ENCODE measurements at regions not wholly inside any gene's neighbourhood (a gene's known extent, or its start where the extent isn't known, plus 50 kb on each side); places are given as distances from the start of the nearest gene placed in this dataset.
A peak's percentile ranks its signal among the peaks of the same experiment; 100 is the strongest.

GRCh38 chr3:176447369-176447768 lies 749.9 kb downstream of the TBL1XR1 start:
- H3K9me3 ChIP-seq (ENCODE audit: low read depth, low read length) = no peaks in the 10 kb centered on the region
- no peak overlapping the region for H3K4me3 ChIP-seq
- TF ChIP-seq EZH2 (IDR thresholded peaks at IDR 0.05) (no peak), FOXP2 (optimal IDR thresholded peaks at IDR 0.05; ENCODE audit: control extremely low read depth, extremely low read length, insufficient read depth) (no peak), POLR2AphosphoS5 (IDR thresholded peaks at IDR 0.05; ENCODE audit: borderline replicate concordance, low read depth, low read length) (no peak)
- no peak overlapping the region for H3K27ac ChIP-seq
- H3K36me3 ChIP-seq (ENCODE audit: insufficient read depth, low read length) = no peaks in the 10 kb centered on the region
- no peak overlapping the region for H3K9ac ChIP-seq (ENCODE audit: insufficient read length)
- DNase-seq (ENCODE audit: low read depth, low spot score) = no peak

- TF ChIP-seq EZH2 (IDR thresholded peaks at IDR 0.05) (no peak), POLR2AphosphoS5 (IDR thresholded peaks at IDR 0.05; ENCODE audit: borderline replicate concordance, low read depth, low read length) (no peak), FOXP2 (optimal IDR thresholded peaks at IDR 0.05; ENCODE audit: control extremely low read depth, extremely low read length, insufficient read depth) (no peak)
- H3K4me3 ChIP-seq = no peak overlapping the region
- no peak for DNase-seq (ENCODE audit: low read depth, low spot score)
- H3K9me3 ChIP-seq (ENCODE audit: low read depth, low read length) = no peaks in the 10 kb centered on the region
- H3K9ac ChIP-seq (ENCODE audit: insufficient read length) = no peak overlapping the region
- no peak overlapping the region for H3K27ac ChIP-seq
- H3K36me3 ChIP-seq (ENCODE audit: insufficient read depth, low read length) = no peaks in the 10 kb centered on the region
Observed at GRCh38 chr3:176442326-176442725, 755.0 kb downstream of the TBL1XR1 start.

GRCh38 chr3:176439729-176440128 lies 757.6 kb downstream of the TBL1XR1 start:
- Histone ChIP-seq H3K4me3 (no peak overlapping the region), H3K9me3 (ENCODE audit: low read depth, low read length) (no peaks in the 10 kb centered on the region), H3K9ac (ENCODE audit: insufficient read length) (no peak overlapping the region), H3K27ac (no peak overlapping the region), H3K36me3 (ENCODE audit: insufficient read depth, low read length) (no peaks in the 10 kb centered on the region)
- no peak for DNase-seq (ENCODE audit: low read depth, low spot score)
- TF ChIP-seq POLR2AphosphoS5 (IDR thresholded peaks at IDR 0.05; ENCODE audit: borderline replicate concordance, low read depth, low read length) = no peak
- TF ChIP-seq EZH2 (IDR thresholded peaks at IDR 0.05) = no peak
- TF ChIP-seq FOXP2 (optimal IDR thresholded peaks at IDR 0.05; ENCODE audit: control extremely low read depth, extremely low read length, insufficient read depth) = no peak

- Histone ChIP-seq H3K36me3 (ENCODE audit: insufficient read depth, low read length) (no peaks in the 10 kb centered on the region), H3K27ac (no peak overlapping the region), H3K9me3 (ENCODE audit: low read depth, low read length) (no peaks in the 10 kb centered on the region), H3K9ac (ENCODE audit: insufficient read length) (no peak overlapping the region), H3K4me3 (no peak overlapping the region)
- TF ChIP-seq FOXP2 (optimal IDR thresholded peaks at IDR 0.05; ENCODE audit: control extremely low read depth, extremely low read length, insufficient read depth) (no peak), POLR2AphosphoS5 (IDR thresholded peaks at IDR 0.05; ENCODE audit: borderline replicate concordance, low read depth, low read length) (no peak)
- DNase-seq (ENCODE audit: low read depth, low spot score) = no peak
Observed at GRCh38 chr3:176431991-176432390, 765.3 kb downstream of the TBL1XR1 start.

- no peaks in the 10 kb centered on the region for H3K36me3 ChIP-seq (ENCODE audit: insufficient read depth, low read length)
- H3K27ac ChIP-seq = no peak overlapping the region
- no peaks in the 10 kb centered on the region for H3K9me3 ChIP-seq (ENCODE audit: low read depth, low read length)
- no peak for DNase-seq (ENCODE audit: low read depth, low spot score)
- TF ChIP-seq EZH2 (IDR thresholded peaks at IDR 0.05) = no peak
- TF ChIP-seq POLR2AphosphoS5 (IDR thresholded peaks at IDR 0.05; ENCODE audit: borderline replicate concordance, low read depth, low read length) = no peak
- TF ChIP-seq FOXP2 (optimal IDR thresholded peaks at IDR 0.05; ENCODE audit: control extremely low read depth, extremely low read length, insufficient read depth) = no peak
- no peak overlapping the region for H3K4me3 ChIP-seq
- H3K9ac ChIP-seq (ENCODE audit: insufficient read length) = no peak overlapping the region
Observed at GRCh38 chr3:176431038-176431418, 766.3 kb downstream of the TBL1XR1 start.

GRCh38 chr3:176430244-176431037 lies 766.8 kb downstream of the TBL1XR1 start:
- Histone ChIP-seq H3K9me3 (ENCODE audit: low read depth, low read length) (no peaks in the 10 kb centered on the region), H3K36me3 (ENCODE audit: insufficient read depth, low read length) (no peaks in the 10 kb centered on the region), H3K9ac (ENCODE audit: insufficient read length) (no peak overlapping the region), H3K4me3 (no peak overlapping the region), H3K27ac (0 out of 2 replicates have a peak overlapping the region, but pooled peaks have one; percentile 15)
- TF ChIP-seq EZH2 (IDR thresholded peaks at IDR 0.05) (no peak), POLR2AphosphoS5 (IDR thresholded peaks at IDR 0.05; ENCODE audit: borderline replicate concordance, low read depth, low read length) (no peak), FOXP2 (optimal IDR thresholded peaks at IDR 0.05; ENCODE audit: control extremely low read depth, extremely low read length, insufficient read depth) (peak; percentile 43)
- peak; percentile 92 for DNase-seq (ENCODE audit: low read depth, low spot score)

- Histone ChIP-seq H3K27ac (no peak overlapping the region), H3K9ac (ENCODE audit: insufficient read length) (no peak overlapping the region), H3K36me3 (ENCODE audit: insufficient read depth, low read length) (no peaks in the 10 kb centered on the region), H3K9me3 (ENCODE audit: low read depth, low read length) (no peaks in the 10 kb centered on the region), H3K4me3 (no peak overlapping the region)
- TF ChIP-seq POLR2AphosphoS5 (IDR thresholded peaks at IDR 0.05; ENCODE audit: borderline replicate concordance, low read depth, low read length) = no peak
- TF ChIP-seq FOXP2 (optimal IDR thresholded peaks at IDR 0.05; ENCODE audit: control extremely low read depth, extremely low read length, insufficient read depth) = no peak
- no peak for TF ChIP-seq EZH2 (IDR thresholded peaks at IDR 0.05)
- DNase-seq (ENCODE audit: low read depth, low spot score) = no peak
Observed at GRCh38 chr3:176428552-176428951, 768.7 kb downstream of the TBL1XR1 start.

GRCh38 chr3:176426371-176426770 lies 770.9 kb downstream of the TBL1XR1 start:
- Histone ChIP-seq H3K9ac (ENCODE audit: insufficient read length) (no peak overlapping the region), H3K4me3 (no peak overlapping the region), H3K9me3 (ENCODE audit: low read depth, low read length) (no peaks in the 10 kb centered on the region), H3K36me3 (ENCODE audit: insufficient read depth, low read length) (no peaks in the 10 kb centered on the region), H3K27ac (no peak overlapping the region)
- TF ChIP-seq POLR2AphosphoS5 (IDR thresholded peaks at IDR 0.05; ENCODE audit: borderline replicate concordance, low read depth, low read length) (no peak), FOXP2 (optimal IDR thresholded peaks at IDR 0.05; ENCODE audit: control extremely low read depth, extremely low read length, insufficient read depth) (no peak), EZH2 (IDR thresholded peaks at IDR 0.05) (no peak)
- DNase-seq (ENCODE audit: low read depth, low spot score) = no peak
